DND-41 (cell line): ENCODE measurements at regions not wholly inside any gene's neighbourhood (a gene's known extent, or its start where the extent isn't known, plus 50 kb on each side); places are given as distances from the start of the nearest gene placed in this dataset.

Experiments
- ATAC-seq: fragments of 200-7000 bp; cut with Tn5 transposase; 3 replicates; pipeline ENCODE4 v1.9.1; 2021; ENCODE audit warnings: low read depth; ENCODE audit not compliant: insufficient read depth
- DNase-seq: peaks from one replicate; pipeline ENCODE4 v3.0.0-alpha.2; 2020
- H2AFZ ChIP-seq: 2 replicates; pipeline ENCODE4 v1.6.0; 2012; ENCODE audit warnings: low read depth, low read length
- H3K27ac ChIP-seq: 2 replicates; pipeline ENCODE4 v1.5.1; 2012; ENCODE audit warnings: low read length, inconsistent platforms
- H3K27me3 ChIP-seq: fragments of 200-600 bp; sonication (generic); 2 replicates; pipeline ENCODE4 v1.6.0; 2012; ENCODE audit warnings: low read length, mild to moderate bottlenecking, inconsistent platforms; ENCODE audit not compliant: insufficient read depth, poor library complexity
- H3K36me3 ChIP-seq: 2 replicates; pipeline ENCODE4 v1.5.1; 2012; ENCODE audit warnings: low read length, inconsistent platforms; ENCODE audit not compliant: insufficient read depth
- H3K4me1 ChIP-seq: 2 replicates; pipeline ENCODE4 v1.5.1; 2012; ENCODE audit warnings: mild to moderate bottlenecking, low read length; ENCODE audit not compliant: insufficient read depth
- H3K4me2 ChIP-seq: 2 replicates; pipeline ENCODE4 v1.6.0; 2012; ENCODE audit warnings: mild to moderate bottlenecking, moderate library complexity, low read length, inconsistent platforms; ENCODE audit not compliant: insufficient read depth
- H3K4me3 ChIP-seq, 2 experiments: fragments of 200-600 bp in 1 of 2; shearing (Covaris generic) in 1 of 2; 2 replicates each; pipeline ENCODE4 v1.5.1; 2012 to 2016; ENCODE audit warnings: inconsistent platforms in 2 of 2, low read length in 2 of 2, mild to moderate bottlenecking in 2 of 2, low read depth in 1 of 2, moderate library complexity in 1 of 2
- H3K79me2 ChIP-seq: 2 replicates; pipeline ENCODE4 v1.6.0; 2012; ENCODE audit warnings: low read length, inconsistent platforms; ENCODE audit not compliant: insufficient read depth
- H3K9ac ChIP-seq: 2 replicates; pipeline ENCODE4 v1.6.0; 2012; ENCODE audit warnings: low read depth, mild to moderate bottlenecking, inconsistent platforms, low read length, moderate library complexity
- H3K9me3 ChIP-seq: 2 replicates; pipeline ENCODE4 v1.5.1; 2012; ENCODE audit warnings: low read length, moderate library complexity, mild to moderate bottlenecking, inconsistent platforms; ENCODE audit not compliant: insufficient read depth, severe bottlenecking
- H4K20me1 ChIP-seq: 2 replicates; pipeline ENCODE4 v1.6.0; 2012; ENCODE audit warnings: low read length; ENCODE audit not compliant: insufficient read depth
- EZH2 ChIP-seq: IDR thresholded peaks from 3 replicates; pipeline ENCODE4 v1.6.1; 2012; ENCODE audit warnings: borderline replicate concordance, low read depth, mild to moderate bottlenecking, moderate library complexity, low read length, inconsistent platforms; ENCODE audit not compliant: severe bottlenecking
- TF ChIP-seq, protein P1 (sequence below): IDR thresholded peaks from 2 replicates; pipeline ENCODE4 v1.5.1; 2012; ENCODE audit warnings: borderline replicate concordance, low read length, moderate library complexity, mild to moderate bottlenecking; ENCODE audit not compliant: poor library complexity, severe bottlenecking; ENCODE audit errors: extremely low read depth

DNA sequence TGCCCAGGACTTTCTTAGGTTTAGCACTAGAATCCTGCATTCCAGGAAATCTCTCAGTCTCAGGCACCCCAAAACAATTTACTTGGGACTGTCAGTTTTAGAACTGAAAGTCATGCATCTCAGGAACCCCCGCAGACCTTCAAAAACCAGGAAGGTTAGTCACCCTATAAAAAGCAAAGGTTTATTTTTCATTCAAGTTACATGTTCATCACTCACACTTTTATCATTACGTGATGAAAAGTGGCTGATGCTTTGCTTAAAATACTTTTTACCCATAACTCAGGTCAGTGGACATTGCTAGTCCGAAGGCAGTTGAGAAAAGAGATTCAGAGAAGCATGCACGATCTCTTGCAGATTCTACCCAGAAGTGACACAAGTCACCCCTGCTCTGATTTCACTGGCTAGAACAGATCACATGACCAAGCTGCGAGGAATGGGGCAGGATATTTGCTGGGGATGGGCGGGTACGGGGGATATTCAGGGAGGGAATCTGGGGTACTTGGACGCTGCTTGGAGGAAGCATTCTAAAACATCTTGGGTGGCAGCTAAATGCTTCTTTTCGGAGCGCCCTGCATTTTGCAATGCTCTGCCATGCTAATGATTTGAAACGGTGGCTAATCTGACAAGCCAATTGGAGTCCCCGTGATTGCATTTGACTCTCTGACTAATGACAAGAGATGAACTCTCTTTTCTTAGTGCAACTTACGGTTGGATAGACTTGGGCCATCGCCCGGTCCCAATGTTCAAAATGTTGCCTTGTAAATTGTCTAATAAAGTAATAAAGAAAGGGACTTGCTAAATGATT lies 110.2 kb downstream of the MIAT start:
- no peak for TF ChIP-seq EZH2
- H3K4me1 ChIP-seq = no peaks in the 10 kb centered on the region
- H3K9ac ChIP-seq = no peak overlapping the region
- H3K27ac ChIP-seq = no peak overlapping the region
- H3K4me3 ChIP-seq = no peak overlapping the region
- no peak overlapping the region for H2AFZ ChIP-seq
- H4K20me1 ChIP-seq = peaks cover 7% of the 10 kb centered on the region; the same call in 1 of the 2 replicates
- H3K4me2 ChIP-seq = no peak overlapping the region
- no peaks in the 10 kb centered on the region for H3K79me2 ChIP-seq
- ATAC-seq (no peak), DNase-seq (no peak)
- H3K36me3 ChIP-seq = peaks cover 18% of the 10 kb centered on the region; the same call in 1 of the 2 replicates
- no peaks in the 10 kb centered on the region for H3K27me3 ChIP-seq
- no peaks in the 10 kb centered on the region for H3K9me3 ChIP-seq

DNA sequence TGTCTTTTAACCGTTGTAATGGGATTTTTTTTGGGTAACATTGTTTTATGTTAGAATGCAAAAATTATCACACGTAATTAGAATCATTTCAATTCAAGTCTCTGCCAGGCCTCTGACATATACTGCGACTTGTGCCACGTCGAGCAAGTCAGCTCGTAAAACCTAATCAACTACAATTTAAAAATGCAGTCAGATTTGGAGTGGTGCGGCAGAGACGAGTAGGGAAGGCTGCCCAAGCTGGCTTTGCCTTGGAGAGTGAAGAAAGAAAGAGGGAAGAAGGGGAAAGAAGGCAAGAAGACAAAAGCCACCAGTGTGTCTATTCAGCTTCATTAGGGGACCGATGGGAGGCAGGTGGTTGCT lies 110.7 kb downstream of the MIAT start:
- Histone ChIP-seq H3K4me2 (no peak overlapping the region), H3K36me3 (peaks cover 18% of the 10 kb centered on the region; the same call in 1 of the 2 replicates), H3K9me3 (no peaks in the 10 kb centered on the region), H2AFZ (no peak overlapping the region), H3K4me3 (no peak overlapping the region), H3K9ac (no peak overlapping the region), H3K4me1 (no peaks in the 10 kb centered on the region), H4K20me1 (peaks cover 1% of the 10 kb centered on the region; the same call in 1 of the 2 replicates), H3K79me2 (no peaks in the 10 kb centered on the region), H3K27me3 (no peaks in the 10 kb centered on the region), H3K27ac (no peak overlapping the region)
- ATAC-seq (no peak), DNase-seq (no peak)
- TF ChIP-seq, protein P1, sequence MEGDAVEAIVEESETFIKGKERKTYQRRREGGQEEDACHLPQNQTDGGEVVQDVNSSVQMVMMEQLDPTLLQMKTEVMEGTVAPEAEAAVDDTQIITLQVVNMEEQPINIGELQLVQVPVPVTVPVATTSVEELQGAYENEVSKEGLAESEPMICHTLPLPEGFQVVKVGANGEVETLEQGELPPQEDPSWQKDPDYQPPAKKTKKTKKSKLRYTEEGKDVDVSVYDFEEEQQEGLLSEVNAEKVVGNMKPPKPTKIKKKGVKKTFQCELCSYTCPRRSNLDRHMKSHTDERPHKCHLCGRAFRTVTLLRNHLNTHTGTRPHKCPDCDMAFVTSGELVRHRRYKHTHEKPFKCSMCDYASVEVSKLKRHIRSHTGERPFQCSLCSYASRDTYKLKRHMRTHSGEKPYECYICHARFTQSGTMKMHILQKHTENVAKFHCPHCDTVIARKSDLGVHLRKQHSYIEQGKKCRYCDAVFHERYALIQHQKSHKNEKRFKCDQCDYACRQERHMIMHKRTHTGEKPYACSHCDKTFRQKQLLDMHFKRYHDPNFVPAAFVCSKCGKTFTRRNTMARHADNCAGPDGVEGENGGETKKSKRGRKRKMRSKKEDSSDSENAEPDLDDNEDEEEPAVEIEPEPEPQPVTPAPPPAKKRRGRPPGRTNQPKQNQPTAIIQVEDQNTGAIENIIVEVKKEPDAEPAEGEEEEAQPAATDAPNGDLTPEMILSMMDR = no peak
- TF ChIP-seq EZH2 = no peak

DNA sequence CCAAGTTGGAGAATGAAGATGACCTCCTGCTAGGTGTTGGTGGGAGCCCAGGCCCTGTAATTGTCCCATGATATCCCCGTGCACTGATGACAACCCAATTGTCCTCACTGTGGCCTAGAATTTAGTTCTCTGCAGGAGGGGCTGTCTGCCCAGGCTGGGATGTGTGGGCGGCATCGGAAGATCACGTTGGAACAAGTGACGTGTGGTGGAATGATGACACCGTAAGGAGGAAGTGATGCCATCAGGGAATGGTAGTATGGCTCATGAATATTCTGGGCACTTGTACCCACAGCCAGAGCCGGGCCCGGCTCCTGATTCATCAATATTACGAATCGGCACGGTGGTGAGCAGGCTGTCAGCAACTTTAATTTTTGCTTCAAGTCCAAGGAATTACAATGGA lies 111.6 kb downstream of the MIAT start:
- no peaks in the 10 kb centered on the region for H3K9me3 ChIP-seq
- no peak overlapping the region for H3K27ac ChIP-seq
- H3K4me2 ChIP-seq = no peak overlapping the region
- TF ChIP-seq, protein P1 = no peak
- no peak for TF ChIP-seq EZH2
- ATAC-seq (no peak), DNase-seq (no peak)
- no peaks in the 10 kb centered on the region for H3K4me1 ChIP-seq
- H3K36me3 ChIP-seq = peaks cover 21% of the 10 kb centered on the region; the same call in 1 of the 2 replicates
- H4K20me1 ChIP-seq = no peaks in the 10 kb centered on the region
- no peaks in the 10 kb centered on the region for H3K79me2 ChIP-seq
- no peak overlapping the region for H3K9ac ChIP-seq
- H2AFZ ChIP-seq = no peak overlapping the region
- H3K27me3 ChIP-seq = no peaks in the 10 kb centered on the region
- H3K4me3 ChIP-seq = no peak overlapping the region

DNA sequence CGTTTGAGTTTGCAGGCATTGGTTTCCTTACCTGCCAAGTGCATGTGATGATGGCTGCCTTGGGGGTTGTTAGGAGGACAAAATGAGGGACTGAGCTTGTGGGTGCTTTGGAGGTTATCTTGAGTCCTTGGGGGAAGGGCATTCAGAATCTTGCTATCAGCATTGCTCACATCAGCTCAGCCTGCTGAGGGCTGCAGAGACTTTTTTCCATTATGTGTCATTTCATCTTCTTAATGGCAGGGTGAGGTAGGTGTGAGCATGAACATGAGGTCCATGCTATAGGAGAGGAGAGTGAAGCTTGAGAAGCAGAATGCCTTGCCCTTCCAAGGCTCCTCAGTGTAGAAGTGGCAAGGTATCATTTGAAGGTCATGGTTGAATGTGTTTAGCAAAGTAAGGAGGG lies 112.3 kb downstream of the MIAT start:
- Histone ChIP-seq H3K9me3 (no peaks in the 10 kb centered on the region), H3K36me3 (peaks cover 28% of the 10 kb centered on the region; the same call in 1 of the 2 replicates), H3K27me3 (no peaks in the 10 kb centered on the region), H3K4me1 (no peaks in the 10 kb centered on the region), H3K4me3 (no peak overlapping the region), H3K27ac (no peak overlapping the region), H3K4me2 (no peak overlapping the region), H4K20me1 (no peaks in the 10 kb centered on the region), H3K9ac (no peak overlapping the region), H2AFZ (no peak overlapping the region), H3K79me2 (no peaks in the 10 kb centered on the region)
- ATAC-seq (no peak), DNase-seq (no peak)
- TF ChIP-seq EZH2 = no peak
- TF ChIP-seq, protein P1 = no peak
